ENCODE measurements at regions not wholly inside any gene's neighbourhood (a gene's known extent, or its start where the extent isn't known, plus 50 kb on each side); places are given as distances from the start of the nearest gene placed in this dataset.

- TF ChIP-seq ZNF462 (CRISPR knock-in tag; IDR thresholded peaks at IDR 0.05), result no peak
Observed at GRCh38 chr6:6905961-6906518, 201.7 kb upstream of the RREB1 start (continued).

- Histone ChIP-seq H2AFZ (no peak overlapping the region), H3K4me1 (ENCODE audit: insufficient read depth) (no peaks in the 10 kb centered on the region), H3K36me3 (ENCODE audit: insufficient read depth) (no peaks in the 10 kb centered on the region), H3K27me3 (ENCODE audit: insufficient read depth) (no peaks in the 10 kb centered on the region), H3K79me2 (replicated peaks; ENCODE audit: insufficient read depth) (no peaks in the 10 kb centered on the region), H3K4me2 (no peak overlapping the region), H3K4me3 (no peak overlapping the region), H3F3A (replicated peaks; ENCODE audit: low read depth) (no peaks in the 10 kb centered on the region), H3K9me2 (ENCODE audit: insufficient read depth) (no peaks in the 10 kb centered on the region), H3K27ac (ENCODE audit: low read depth) (no peak overlapping the region), H4K20me1 (replicated peaks; ENCODE audit: insufficient read depth) (no peaks in the 10 kb centered on the region)
- no peaks in the 10 kb centered on the region; the same call in 2 of the 3 replicates for H3K9me3 Mint-ChIP-seq
- H3K27me3 Mint-ChIP-seq (ENCODE audit: insufficient read depth, low read depth, poor library complexity), result no peaks in the 10 kb centered on the region
- ATAC-seq, result no peak
- no peak overlapping the region for H3K4me3 Mint-ChIP-seq
- H3K4me1 Mint-ChIP-seq, result 0 out of 3 replicates have a peak, but pooled peaks cover 3% of the 10 kb centered on the region
- TF ChIP-seq STAT1 (IDR thresholded peaks at IDR 0.05; ENCODE audit: unreplicated experiment) (no peak), REST (IDR thresholded peaks at IDR 0.05; ENCODE audit: unreplicated experiment) (no peak)
- no peak for DNase-seq (ENCODE audit: low spot score)
- no peak overlapping the region for H3K27ac Mint-ChIP-seq
- H3K36me3 Mint-ChIP-seq (ENCODE audit: low read depth), result no peaks in the 10 kb centered on the region
Observed at GRCh38 chr6:6906570-6907213, 201.1 kb upstream of the RREB1 start.
